ENCODE measurements at regions not wholly inside any gene's neighbourhood (a gene's known extent, or its start where the extent isn't known, plus 50 kb on each side); places are given as distances from the start of the nearest gene placed in this dataset.

DNA sequence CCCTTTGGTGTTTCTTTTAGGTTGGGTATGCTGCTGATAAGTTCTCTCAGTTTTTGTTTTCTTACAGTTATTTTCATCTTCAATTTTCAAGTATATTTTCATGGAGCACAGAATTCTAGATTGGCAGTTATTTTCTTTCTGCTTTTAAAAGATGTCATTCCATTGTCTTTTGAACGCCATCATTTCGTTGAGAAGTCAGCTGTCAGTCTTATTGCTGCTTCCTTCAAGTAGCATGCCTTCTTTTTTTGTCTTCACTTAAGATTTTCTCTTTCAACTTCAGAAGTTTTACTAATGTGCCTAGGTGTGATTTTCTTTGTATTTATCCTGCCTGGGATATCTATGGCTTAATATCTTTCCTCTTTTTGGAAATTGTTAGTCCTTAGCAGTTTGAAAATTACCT, 262.2 kb upstream of the PMFBP1 start:
- ChIA-PET CTCF (interaction anchor here (1.5 kb wide), 1 partner anchor 181 kb away, joined by 3 read pairs; no protein-coding TSS in a partner anchor), POLR2A (no interaction called here)
- no peak for DNase-seq (ENCODE audit: extremely low spot score)
- no peak for TF ChIP-seq CTCF (IDR thresholded peaks at IDR 0.05; ENCODE audit: control extremely low read depth, extremely low read depth, low read depth, missing control alignments)

GRCh38 chr16:72430121-72430520, 258.2 kb upstream of the PMFBP1 start:
- CTCF ChIA-PET, result interaction anchor here (0.7 to 2.8 kb wide), 3 partner anchors 12 to 30 kb away, joined by 3 to 9 read pairs (median 6); no protein-coding TSS in a partner anchor
- POLR2A ChIA-PET, result no interaction called here
- TF ChIP-seq CTCF (IDR thresholded peaks at IDR 0.05; ENCODE audit: control extremely low read depth, extremely low read depth, low read depth, missing control alignments), result no peak
- DNase-seq (ENCODE audit: extremely low spot score), result no peak

- no peak for TF ChIP-seq CTCF (IDR thresholded peaks at IDR 0.05; ENCODE audit: control extremely low read depth, extremely low read depth, low read depth, missing control alignments)
- POLR2A ChIA-PET, result no interaction called here
- CTCF ChIA-PET, result interaction anchor here (0.7 kb wide), 1 partner anchor 16 kb away, joined by 3 read pairs; no protein-coding TSS in a partner anchor
- no peak for DNase-seq (ENCODE audit: extremely low spot score)
These were observed 257.7 kb upstream of the PMFBP1 start for GRCh38 chr16:72429671-72430081.

- no peak for DNase-seq (ENCODE audit: extremely low spot score)
- ChIA-PET POLR2A (no interaction called here), CTCF (no interaction called here)
- no peak for TF ChIP-seq CTCF (IDR thresholded peaks at IDR 0.05; ENCODE audit: control extremely low read depth, extremely low read depth, low read depth, missing control alignments)
These were observed 256.9 kb upstream of the PMFBP1 start for GRCh38 chr16:72428681-72429376.

DNA sequence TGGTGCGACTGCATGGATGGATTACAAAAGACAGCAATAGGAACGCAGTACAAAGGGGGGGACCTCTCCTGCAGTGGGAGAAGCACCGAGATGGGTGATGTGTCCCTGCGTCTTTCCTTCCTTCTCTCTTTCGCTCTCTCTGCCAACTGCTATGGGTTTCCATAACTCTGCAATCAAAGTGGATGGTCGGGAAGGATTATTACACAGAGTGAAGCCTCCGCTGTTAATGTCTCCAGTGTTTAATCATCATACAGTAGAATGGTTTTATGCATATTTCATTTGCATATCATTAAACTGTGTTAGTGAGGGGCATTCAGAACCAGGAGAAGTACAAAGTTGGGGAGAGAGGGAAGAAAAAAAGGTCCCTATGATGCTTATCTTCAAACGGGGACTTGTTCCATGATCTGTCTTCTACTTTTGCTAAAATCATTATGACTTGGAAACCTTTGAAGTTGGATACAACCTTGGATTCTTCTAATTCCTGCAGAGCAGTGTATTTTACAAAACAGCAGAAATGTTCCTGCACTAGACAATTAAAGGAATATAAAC, 255.9 kb upstream of the PMFBP1 start:
- ChIA-PET CTCF (no interaction called here), POLR2A (no interaction called here)
- no peak for TF ChIP-seq CTCF (IDR thresholded peaks at IDR 0.05; ENCODE audit: control extremely low read depth, extremely low read depth, low read depth, missing control alignments)
- DNase-seq (ENCODE audit: extremely low spot score), result no peak

- DNase-seq (ENCODE audit: extremely low spot score), result no peak
- ChIA-PET CTCF (no interaction called here), POLR2A (no interaction called here)
- no peak for TF ChIP-seq CTCF (IDR thresholded peaks at IDR 0.05; ENCODE audit: control extremely low read depth, extremely low read depth, low read depth, missing control alignments)
These were observed 255.3 kb upstream of the PMFBP1 start for GRCh38 chr16:72427051-72427782.
